Liver (tissue), 8 donors: ENCODE measurements at regions not wholly inside any gene's neighbourhood (a gene's known extent, or its start where the extent isn't known, plus 50 kb on each side); places are given as distances from the start of the nearest gene placed in this dataset.

Experiments
- DNase-seq: peaks from one replicate; pipeline ENCODE4 v3.0.0-alpha.2; 2017; ENCODE audit warnings: low spot score
- H3K27ac ChIP-seq, 2 donors: one replicate each; pipeline ENCODE4 v1.7.0; 2013; ENCODE audit warnings: inconsistent platforms in 2 of 2, low read length in 2 of 2, control low read depth in 1 of 2, low read depth in 1 of 2, mild to moderate bottlenecking in 1 of 2
- H3K27me3 ChIP-seq, 4 donors: one replicate each; pipeline versions ENCODE4 v1.6.1 to v1.7.0; 2013; ENCODE audit warnings: low read length in 3 of 4, inconsistent platforms in 1 of 4, mild to moderate bottlenecking in 1 of 4, moderate library complexity in 1 of 4; ENCODE audit not compliant: control insufficient read depth in 4 of 4, insufficient read depth in 4 of 4
- H3K36me3 ChIP-seq, 4 donors: one replicate each; pipeline versions ENCODE4 v1.6.1 to v1.7.0; 2013; ENCODE audit warnings: low read length in 3 of 4, mild to moderate bottlenecking in 3 of 4, low read depth in 1 of 4, moderate library complexity in 1 of 4; ENCODE audit not compliant: control insufficient read depth in 4 of 4, insufficient read depth in 3 of 4
- H3K4me1 ChIP-seq, 4 donors: one replicate each; pipeline versions ENCODE4 v1.6.1 to v1.7.0; 2013; ENCODE audit warnings: low read length in 3 of 4, mild to moderate bottlenecking in 3 of 4, moderate library complexity in 1 of 4; ENCODE audit not compliant: control insufficient read depth in 4 of 4, insufficient read depth in 4 of 4
- H3K4me3 ChIP-seq, 3 donors: one replicate each; pipeline versions ENCODE4 v1.6.1 to v1.7.0; 2013; ENCODE audit warnings: low read length in 3 of 3, control low read depth in 1 of 3, low read depth in 1 of 3, mild to moderate bottlenecking in 1 of 3
- H3K9ac ChIP-seq, 2 donors: one replicate each; pipeline ENCODE4 v1.7.0; 2013; ENCODE audit warnings: low read length in 2 of 2, mild to moderate bottlenecking in 2 of 2, moderate library complexity in 2 of 2, control low read depth in 1 of 2, low read depth in 1 of 2
- H3K9me3 ChIP-seq, 4 donors: one replicate each; pipeline versions ENCODE4 v1.6.1 to v1.7.0; 2013; ENCODE audit warnings: low read length in 3 of 4; ENCODE audit not compliant: control insufficient read depth in 4 of 4
- ATF3 ChIP-seq: IDR thresholded peaks from 2 replicates; pipeline ENCODE4 v1.6.1; 2016; ENCODE audit warnings: antibody characterized with exemption
- CTCF ChIP-seq: fragments of 150-350 bp; IDR thresholded peaks from 2 replicates; pipeline ENCODE4 v1.5.1; 2017; ENCODE audit warnings: improper control_type of control experiment, low read depth, low read length; ENCODE audit not compliant: missing input control
- EGR1 ChIP-seq, 2 donors: IDR thresholded peaks; 2 replicates each; pipeline ENCODE4 v1.6.1; 2016 to 2018; ENCODE audit warnings: antibody characterized with exemption in 2 of 2, low read depth in 2 of 2
- FOXA1 ChIP-seq: IDR thresholded peaks from 2 replicates; pipeline ENCODE4 v1.6.1; 2016; ENCODE audit warnings: antibody characterized with exemption
- FOXA2 ChIP-seq: IDR thresholded peaks from 2 replicates; pipeline ENCODE4 v1.6.1; 2016; ENCODE audit warnings: antibody characterized with exemption
- GABPA ChIP-seq, 2 donors: IDR thresholded peaks in 1 of 2; conservative IDR thresholded peaks in 1 of 2; 2 replicates each; pipeline ENCODE4 v1.6.1; 2016; ENCODE audit warnings: antibody characterized with exemption in 2 of 2, mild to moderate bottlenecking in 1 of 2, moderate library complexity in 1 of 2
- HNF4A ChIP-seq, 2 donors: conservative IDR thresholded peaks; 2 replicates each; pipeline ENCODE4 v1.6.1; 2016; ENCODE audit warnings: antibody characterized with exemption in 2 of 2, mild to moderate bottlenecking in 2 of 2
- HNF4G ChIP-seq: IDR thresholded peaks from 2 replicates; pipeline ENCODE4 v1.6.1; 2016; ENCODE audit warnings: antibody characterized with exemption
- JUND ChIP-seq, 2 donors: IDR thresholded peaks; 2 replicates each; pipeline ENCODE4 v1.6.1; 2016; ENCODE audit warnings: antibody characterized with exemption in 2 of 2
- MAX ChIP-seq: IDR thresholded peaks from 2 replicates; pipeline ENCODE4 v1.6.1; 2016; ENCODE audit warnings: antibody characterized with exemption
- RAD21 ChIP-seq, 2 donors: IDR thresholded peaks; 2 replicates each; pipeline ENCODE4 v1.6.1; 2016; ENCODE audit warnings: antibody characterized with exemption in 2 of 2, mild to moderate bottlenecking in 2 of 2
- REST ChIP-seq: IDR thresholded peaks from 2 replicates; pipeline ENCODE4 v1.6.1; 2016; ENCODE audit warnings: antibody characterized with exemption, mild to moderate bottlenecking
- RXRA ChIP-seq, 2 donors: IDR thresholded peaks; 2 replicates each; pipeline ENCODE4 v1.6.1; 2017 to 2018; ENCODE audit warnings: antibody characterized with exemption in 2 of 2, mild to moderate bottlenecking in 1 of 2
- SP1 ChIP-seq: IDR thresholded peaks from 2 replicates; pipeline ENCODE4 v1.6.1; 2018; ENCODE audit warnings: antibody characterized with exemption, mild to moderate bottlenecking
- TAF1 ChIP-seq: conservative IDR thresholded peaks from 2 replicates; pipeline ENCODE4 v1.6.1; 2016; ENCODE audit warnings: antibody characterized with exemption, mild to moderate bottlenecking
- YY1 ChIP-seq: IDR thresholded peaks from 2 replicates; pipeline ENCODE4 v1.6.1; 2016; ENCODE audit warnings: antibody characterized with exemption, mild to moderate bottlenecking
- ZBTB33 ChIP-seq: IDR thresholded peaks from 2 replicates; pipeline ENCODE4 v1.6.1; 2016; ENCODE audit warnings: antibody characterized with exemption
- WGBS: extraction: QIAGEN DNeasy Blood & Tissue Kit; methylation state at CpG from one replicate; pipeline ENCODE4 v1.1.7; 2013; 5-methylcytosine and 5-hydroxymethylcytosine counted together
- donor health status: healthy.
- donor health status: healthy.
- donor health status: healthy.
- donor health status: healthy.
- donor health status: healthy.

GRCh38 chr6:4017058-4017739, 61.7 kb downstream of the FAM217A start:
- Histone ChIP-seq H3K9ac (peak overlapping the region; percentile 70 to 77), H3K36me3 (peaks cover 0 to 5% (median 1%) of the 10 kb centered on the region in 4 donors), H3K9me3 (no peaks in the 10 kb centered on the region), H3K27ac (peak overlapping the region; percentile 97), H3K4me1 (peaks cover 0 to 30% (median 20%) of the 10 kb centered on the region in 4 donors), H3K27me3 (no peaks in the 10 kb centered on the region), H3K4me3 (peak overlapping the region; percentile 65 to 88 (median 74))
- 11% methylated on average over 2 of the region's 2 CpGs for WGBS
- TF ChIP-seq REST = no peak
- TF ChIP-seq GABPA (IDR thresholded peaks at IDR 0.05 in 1 of 2, conservative IDR thresholded peaks at IDR 0.05 in 1 of 2) = no peak
- no peak for TF ChIP-seq FOXA1
- no peak for TF ChIP-seq FOXA2
- TF ChIP-seq TAF1 = no peak
- DNase-seq = no peak

- H3K9me3 ChIP-seq = no peaks in the 10 kb centered on the region
- DNase-seq = no peak
- TF ChIP-seq YY1 (no peak), RXRA (IDR thresholded peaks at IDR 0.05) (no peak), HNF4G (no peak), FOXA2 (no peak), JUND (IDR thresholded peaks at IDR 0.05) (no peak), MAX (no peak), SP1 (no peak), RAD21 (IDR thresholded peaks at IDR 0.05) (no peak), CTCF (no peak), ATF3 (no peak), ZBTB33 (no peak), REST (no peak), HNF4A (conservative IDR thresholded peaks at IDR 0.05) (no peak), TAF1 (no peak), EGR1 (IDR thresholded peaks at IDR 0.05; ENCODE audit: low read depth in 2 of 2) (no peak), FOXA1 (no peak), GABPA (IDR thresholded peaks at IDR 0.05 in 1 of 2, conservative IDR thresholded peaks at IDR 0.05 in 1 of 2) (no peak)
- H3K27me3 ChIP-seq = no peaks in the 10 kb centered on the region
- under 1% methylated on average over 9 of the region's 9 CpGs for WGBS
- H3K36me3 ChIP-seq = peaks cover 0 to 5% (median 0%) of the 10 kb centered on the region in 4 donors
- peak overlapping the region; percentile 65 to 88 (median 74) for H3K4me3 ChIP-seq
- peaks cover 0 to 35% (median 26%) of the 10 kb centered on the region in 4 donors for H3K4me1 ChIP-seq
- H3K27ac ChIP-seq = peak overlapping the region; percentile 97
- H3K9ac ChIP-seq = peak overlapping the region; percentile 70 to 77
Measured at GRCh38 chr6:4017834-4018170, 61.1 kb downstream of the FAM217A start.
